IMR-90 (cell line): ENCODE measurements at regions not wholly inside any gene's neighbourhood (a gene's known extent, or its start where the extent isn't known, plus 50 kb on each side); places are given as distances from the start of the nearest gene placed in this dataset.
A peak's percentile ranks its signal among the peaks of the same experiment; 100 is the strongest.

ENCODE experiments used
- ATAC-seq: fragments of 200-7000 bp; cut with Tn5 transposase; 2 replicates; pipeline ENCODE4 v1.9.1; 2020; ENCODE audit warnings: low read depth, mild to moderate bottlenecking, moderate library complexity
- BruUV-seq: library from RNA; stranded (reverse); fragments of 400-500 nt; replicated peaks from 2 replicates; lab custom pipeline; 2021; lab: Mats Ljungman, UMichigan
- CTCF ChIA-PET: fragments of 300-600 bp; formaldehyde crosslinking; extraction: SDS; loops from one replicate; lab custom pipeline; 2021; ENCODE audit warnings: antibody characterized with exemption; lab: Yijun Ruan, JAX
- POLR2A ChIA-PET: fragments of 300-600 bp; sonication (Branson Sonifier 250); formaldehyde crosslinking; loops from one replicate; lab custom pipeline; 2022; ENCODE audit warnings: antibody characterized with exemption; ENCODE audit not compliant: unreplicated experiment; lab: Charles Lee
- DNase-seq: peaks from one replicate; pipeline ENCODE4 v3.0.0; 2013
- H2AFZ ChIP-seq: replicated peaks from 2 replicates; pipeline ENCODE3; 2013; ENCODE audit warnings: low read length, mild to moderate bottlenecking; ENCODE audit not compliant: poor library complexity
- H2AK5ac ChIP-seq: 2 replicates; pipeline ENCODE4 v1.6.1; 2013; ENCODE audit warnings: low read depth, low read length, inconsistent platforms
- H2AK9ac ChIP-seq: replicated peaks from 2 replicates; pipeline ENCODE3; 2013; ENCODE audit warnings: mild to moderate bottlenecking, low read depth, low read length, moderate library complexity; ENCODE audit not compliant: poor library complexity
- H2BK120ac ChIP-seq: 2 replicates; pipeline ENCODE4 v1.6.1; 2013; ENCODE audit warnings: low read depth, low read length, inconsistent platforms
- H2BK15ac ChIP-seq: 3 replicates; pipeline ENCODE4 v1.6.1; 2013; ENCODE audit warnings: low read depth, low read length, inconsistent platforms
- H2BK20ac ChIP-seq: 2 replicates; pipeline ENCODE4 v1.6.1; 2013; ENCODE audit warnings: low read depth, mild to moderate bottlenecking, inconsistent platforms, low read length, moderate library complexity
- H2BK5ac ChIP-seq: 2 replicates; pipeline ENCODE4 v1.6.1; 2013; ENCODE audit warnings: mild to moderate bottlenecking, low read depth, low read length, inconsistent platforms; ENCODE audit not compliant: poor library complexity, severe bottlenecking
- H3K14ac ChIP-seq: replicated peaks from 2 replicates; pipeline ENCODE4 v1.6.1; 2013; ENCODE audit warnings: low read depth, low read length, inconsistent platforms
- H3K18ac ChIP-seq: 2 replicates; pipeline ENCODE4 v1.6.1; 2013; ENCODE audit warnings: low read depth, low read length, control low read depth
- H3K23ac ChIP-seq: 2 replicates; pipeline ENCODE4 v1.6.1; 2013; ENCODE audit warnings: low read depth, low read length, inconsistent platforms
- H3K27ac ChIP-seq: 2 replicates; pipeline ENCODE4 v1.5.1; 2013; ENCODE audit warnings: mild to moderate bottlenecking, control low read depth, low read length; ENCODE audit not compliant: insufficient read depth
- H3K27me3 ChIP-seq: 2 replicates; pipeline ENCODE4 v1.6.1; 2013; ENCODE audit warnings: low read length; ENCODE audit not compliant: control insufficient read depth, insufficient read depth
- H3K36me3 ChIP-seq: 2 replicates; pipeline ENCODE4 v1.6.1; 2013; ENCODE audit warnings: low read length, mixed read lengths; ENCODE audit not compliant: control insufficient read depth, insufficient read depth
- H3K4ac ChIP-seq: 2 replicates; pipeline ENCODE4 v1.6.1; 2013; ENCODE audit warnings: low read depth, low read length, inconsistent platforms
- H3K4me1 ChIP-seq: 2 replicates; pipeline ENCODE4 v1.6.1; 2013; ENCODE audit warnings: low read length, mixed read lengths; ENCODE audit not compliant: control insufficient read depth, insufficient read depth
- H3K4me2 ChIP-seq: 2 replicates; pipeline ENCODE4 v1.6.1; 2013; ENCODE audit warnings: low read depth, mild to moderate bottlenecking, control low read depth, low read length, moderate library complexity
- H3K4me3 ChIP-seq: 2 replicates; pipeline ENCODE4 v1.5.1; 2013; ENCODE audit warnings: low read depth, mild to moderate bottlenecking, control low read depth, low read length, moderate library complexity; ENCODE audit not compliant: insufficient read depth
- H3K56ac ChIP-seq: 2 replicates; pipeline ENCODE4 v1.6.1; 2013; ENCODE audit warnings: low read length, inconsistent platforms; ENCODE audit not compliant: insufficient read depth; ENCODE audit errors: extremely low read depth
- H3K79me1 ChIP-seq, 2 experiments: 2 replicates each; pipeline ENCODE4 v1.6.1; 2013; ENCODE audit warnings: low read length in 2 of 2, inconsistent platforms in 1 of 2, low read depth in 1 of 2
- H3K9ac ChIP-seq: 2 replicates; pipeline ENCODE4 v1.6.1; 2013; ENCODE audit warnings: low read depth, low read length, control low read depth
- H3K9me1 ChIP-seq: 2 replicates; pipeline ENCODE4 v1.6.1; 2013; ENCODE audit warnings: low read length, inconsistent platforms; ENCODE audit not compliant: insufficient read depth
- H3K9me3 ChIP-seq: 2 replicates; pipeline ENCODE4 v1.6.1; 2013; ENCODE audit warnings: low read length; ENCODE audit not compliant: control insufficient read depth, insufficient read depth
- H4K20me1 ChIP-seq: 2 replicates; pipeline ENCODE4 v1.6.1; 2013; ENCODE audit warnings: low read length, inconsistent platforms; ENCODE audit not compliant: insufficient read depth
- H4K5ac ChIP-seq: 2 replicates; pipeline ENCODE4 v1.6.1; 2013; ENCODE audit warnings: mild to moderate bottlenecking, low read depth, low read length, control low read depth
- H4K8ac ChIP-seq, 2 experiments: 2 replicates each; pipeline ENCODE4 v1.6.1; 2013; ENCODE audit warnings: low read depth in 2 of 2, low read length in 2 of 2, control low read depth in 1 of 2, inconsistent platforms in 1 of 2
- H4K91ac ChIP-seq: 2 replicates; pipeline ENCODE4 v1.6.1; 2013; ENCODE audit warnings: low read depth, low read length, inconsistent platforms; ENCODE audit not compliant: insufficient read depth
- CEBPB ChIP-seq: IDR thresholded peaks from 2 replicates; pipeline ENCODE4 v1.6.1; 2012; ENCODE audit warnings: low read depth, low read length, improper control_type of control experiment
- FOS ChIP-seq: fragments of 150-350 bp; IDR thresholded peaks from 2 replicates; pipeline ENCODE4 v1.6.1; 2016; ENCODE audit warnings: low read depth, low read length
- WGBS, 2 experiments: methylation state at CpG; one replicate each; pipeline versions ENCODE4 v1.1.5 to v1.1.7; 2013; ENCODE audit warnings: missing lambda C conversion rate in 2 of 2; ENCODE audit not compliant: insufficient read length in 1 of 2; ENCODE audit errors: extremely low coverage in 2 of 2; 5-methylcytosine and 5-hydroxymethylcytosine counted together
- dilution Hi-C: fragments of 300-500 bp; cut with HindIII; formaldehyde crosslinking; loops from one replicate; pipeline ENCODE4 v1.14.3; 2018; ENCODE audit warnings: low sequenced_read_pairs; ENCODE audit not compliant: unreplicated experiment
- in situ Hi-C: fragments of 300-500 bp; cut with MboI; formaldehyde crosslinking; loops from 3 replicates; pipeline ENCODE4 v1.14.3; 2019; ENCODE audit warnings: low sequenced_read_pairs, inconsistent platforms, mixed read lengths
- intact Hi-C: fragments of 100-400 bp; cut with micrococcal nuclease; formaldehyde crosslinking; loops from 2 replicates; pipeline ENCODE4 v1.10.0; 2022

- dilution Hi-C loops = no loop called here
- H3K9me3 ChIP-seq = no peaks in the 10 kb centered on the region
- DNase-seq (peak; percentile 18), ATAC-seq (no peak)
- H2AK5ac ChIP-seq = no peak overlapping the region
- no peak overlapping the region for H2AFZ ChIP-seq
- no peaks in the 10 kb centered on the region for H3K79me1 ChIP-seq
- H3K4me3 ChIP-seq = no peak overlapping the region
- H3K4ac ChIP-seq = no peak overlapping the region
- 0 out of 3 replicates have a peak overlapping the region, but pooled peaks have one; percentile 53 for H2BK15ac ChIP-seq
- peaks cover 4% of the 10 kb centered on the region; the same call in 1 of the 2 replicates for H3K9me1 ChIP-seq
- no peaks in the 10 kb centered on the region for H4K20me1 ChIP-seq
- H3K36me3 ChIP-seq = no peaks in the 10 kb centered on the region
- H4K8ac ChIP-seq = 0 out of 4 replicates have a peak overlapping the region, but pooled peaks of 1 of the 2 experiments have one; percentile 10
- peak overlapping the region; percentile 48 for H2BK5ac ChIP-seq
- no peak overlapping the region for H3K27ac ChIP-seq
- intact Hi-C loops = loop anchor here (5.0 kb wide), 1 partner anchor 53 kb away; no protein-coding TSS in a partner anchor
- peaks cover 13% of the 10 kb centered on the region for H3K4me1 ChIP-seq
- H2BK120ac ChIP-seq = peak overlapping the region; percentile 30; the same call in 1 of the 2 replicates
- 0 out of 2 replicates have a peak overlapping the region, but pooled peaks have one; percentile 21 for H3K14ac ChIP-seq
- H3K4me2 ChIP-seq = no peak overlapping the region
- no peak overlapping the region for H3K23ac ChIP-seq
- H2AK9ac ChIP-seq = no peak overlapping the region
- in situ Hi-C loops = no loop called here
- no TSS peak for BruUV-seq
- CTCF ChIA-PET = no interaction called here
- no CpG with 5 or more reads among the region's 3 CpGs for WGBS, 2 experiments
- H3K18ac ChIP-seq = peak overlapping the region; percentile 62; the same call in 1 of the 2 replicates
- no peak overlapping the region for H3K9ac ChIP-seq
- POLR2A ChIA-PET = no interaction called here
- TF ChIP-seq CEBPB (no peak), FOS (0 out of 2 replicates have a peak, but pooled peaks have one; percentile 27)
- H4K5ac ChIP-seq = no peak overlapping the region; the same call in 1 of the 2 replicates
- no peak overlapping the region for H4K91ac ChIP-seq
- no peak overlapping the region for H3K56ac ChIP-seq
- no peaks in the 10 kb centered on the region for H3K27me3 ChIP-seq
- H2BK20ac ChIP-seq = no peak overlapping the region
Observed at GRCh38 chr9:7324152-7324598, 475.4 kb downstream of the DMAC1 start.
